Activated T-helper 17 cell treated with anti-CD3 and anti-CD28 coated beads, Interleukin-2, amount 50 U/mL, for 72 hours (primary cell): ENCODE measurements at regions not wholly inside any gene's neighbourhood (a gene's known extent, or its start where the extent isn't known, plus 50 kb on each side); places are given as distances from the start of the nearest gene placed in this dataset.

Experiments
- ATAC-seq: fragments of 150-1000 bp; cut with Tn5 transposase; replicated peaks from 2 replicates; pipeline ENCODE4 v1.10.0; 2021; ENCODE audit warnings: mild to moderate bottlenecking, moderate library complexity
- H3K27ac Mint-ChIP-seq: one replicate; pipeline ENCODE4 v1.8.0; 2022; ENCODE audit warnings: mixed read lengths
- H3K27me3 Mint-ChIP-seq: one replicate; pipeline ENCODE4 v1.8.0; 2022; ENCODE audit warnings: mixed read lengths
- H3K36me3 Mint-ChIP-seq: one replicate; pipeline ENCODE4 v1.8.0; 2022; ENCODE audit warnings: low read depth, mild to moderate bottlenecking, mixed read lengths
- H3K4me1 Mint-ChIP-seq: one replicate; pipeline ENCODE4 v1.8.0; 2022; ENCODE audit warnings: mixed read lengths
- H3K4me3 Mint-ChIP-seq: one replicate; pipeline ENCODE4 v1.8.0; 2022; ENCODE audit warnings: mild to moderate bottlenecking, mixed read lengths
- H3K9me3 Mint-ChIP-seq: one replicate; pipeline ENCODE4 v1.8.0; 2022; ENCODE audit warnings: mixed read lengths

- H3K9me3 Mint-ChIP-seq = peaks cover 21% of the 10 kb centered on the region
- H3K27ac Mint-ChIP-seq = no peak overlapping the region
- H3K4me1 Mint-ChIP-seq = no peaks in the 10 kb centered on the region
- no peaks in the 10 kb centered on the region for H3K36me3 Mint-ChIP-seq
- ATAC-seq = no peak
- no peak overlapping the region for H3K4me3 Mint-ChIP-seq
- H3K27me3 Mint-ChIP-seq = no peaks in the 10 kb centered on the region
Observed at GRCh38 chr3:105997466-105997799, 128.6 kb upstream of the CBLB start.

- no peaks in the 10 kb centered on the region for H3K27me3 Mint-ChIP-seq
- no peaks in the 10 kb centered on the region for H3K36me3 Mint-ChIP-seq
- H3K9me3 Mint-ChIP-seq = peaks cover 21% of the 10 kb centered on the region
- no peak overlapping the region for H3K27ac Mint-ChIP-seq
- peak; percentile 70 for ATAC-seq
- H3K4me1 Mint-ChIP-seq = peaks cover 4% of the 10 kb centered on the region
- no peak overlapping the region for H3K4me3 Mint-ChIP-seq
Observed at GRCh38 chr3:105997800-105998526, 129.2 kb upstream of the CBLB start.

GRCh38 chr3:105999856-106000255, 131.0 kb upstream of the CBLB start:
- Mint-ChIP-seq H3K9me3 (peaks cover 24% of the 10 kb centered on the region), H3K4me3 (no peak overlapping the region), H3K27ac (no peak overlapping the region), H3K27me3 (no peaks in the 10 kb centered on the region), H3K4me1 (peaks cover 13% of the 10 kb centered on the region), H3K36me3 (no peaks in the 10 kb centered on the region)
- no peak for ATAC-seq

- H3K4me3 Mint-ChIP-seq = no peak overlapping the region
- no peaks in the 10 kb centered on the region for H3K27me3 Mint-ChIP-seq
- H3K4me1 Mint-ChIP-seq = peaks cover 13% of the 10 kb centered on the region
- no peaks in the 10 kb centered on the region for H3K36me3 Mint-ChIP-seq
- no peak overlapping the region for H3K27ac Mint-ChIP-seq
- ATAC-seq = no peak
- peaks cover 17% of the 10 kb centered on the region for H3K9me3 Mint-ChIP-seq
Observed at GRCh38 chr3:106001923-106002322, 133.1 kb upstream of the CBLB start.

- Mint-ChIP-seq H3K4me1 (peaks cover 28% of the 10 kb centered on the region), H3K36me3 (no peaks in the 10 kb centered on the region), H3K27ac (peak overlapping the region; percentile 68), H3K9me3 (peaks cover 20% of the 10 kb centered on the region), H3K27me3 (no peaks in the 10 kb centered on the region), H3K4me3 (peak overlapping the region; percentile 61)
- peak; percentile 85 for ATAC-seq
Observed at GRCh38 chr3:106004137-106004681, 135.4 kb upstream of the CBLB start.

GRCh38 chr3:106004826-106005225, 136.0 kb upstream of the CBLB start:
- H3K4me3 Mint-ChIP-seq = peak overlapping the region; percentile 61

GRCh38 chr3:106006001-106006400, 137.2 kb upstream of the CBLB start:
- Mint-ChIP-seq H3K27ac (peak overlapping the region; percentile 12), H3K9me3 (peaks cover 7% of the 10 kb centered on the region), H3K27me3 (no peaks in the 10 kb centered on the region), H3K4me3 (no peak overlapping the region), H3K36me3 (no peaks in the 10 kb centered on the region), H3K4me1 (peaks cover 43% of the 10 kb centered on the region)
- no peak for ATAC-seq

More at GRCh38 chr3:106004826-106005225, 136.0 kb upstream of the CBLB start:
- peak overlapping the region; percentile 68 for H3K27ac Mint-ChIP-seq
- no peak for ATAC-seq
- peaks cover 32% of the 10 kb centered on the region for H3K4me1 Mint-ChIP-seq
- peaks cover 17% of the 10 kb centered on the region for H3K9me3 Mint-ChIP-seq
- H3K36me3 Mint-ChIP-seq = no peaks in the 10 kb centered on the region
- H3K27me3 Mint-ChIP-seq = no peaks in the 10 kb centered on the region

- Mint-ChIP-seq H3K27ac (peak overlapping the region; percentile 12), H3K4me3 (no peak overlapping the region), H3K36me3 (no peaks in the 10 kb centered on the region), H3K9me3 (peaks cover 7% of the 10 kb centered on the region), H3K4me1 (peaks cover 49% of the 10 kb centered on the region), H3K27me3 (no peaks in the 10 kb centered on the region)
- no peak for ATAC-seq
Observed at GRCh38 chr3:106006571-106006970, 137.8 kb upstream of the CBLB start.

- H3K9me3 Mint-ChIP-seq = peaks cover 10% of the 10 kb centered on the region
- H3K4me3 Mint-ChIP-seq = peak overlapping the region; percentile 9
- H3K36me3 Mint-ChIP-seq = no peaks in the 10 kb centered on the region
- H3K27me3 Mint-ChIP-seq = no peaks in the 10 kb centered on the region
- ATAC-seq = peak; percentile 23
- H3K4me1 Mint-ChIP-seq = peaks cover 53% of the 10 kb centered on the region
- H3K27ac Mint-ChIP-seq = peak overlapping the region; percentile 78
Observed at GRCh38 chr3:106007512-106007911, 138.7 kb upstream of the CBLB start.

- Mint-ChIP-seq H3K4me1 (peaks cover 46% of the 10 kb centered on the region), H3K36me3 (no peaks in the 10 kb centered on the region), H3K27ac (peak overlapping the region; percentile 88), H3K9me3 (peaks cover 9% of the 10 kb centered on the region), H3K27me3 (no peaks in the 10 kb centered on the region), H3K4me3 (peak overlapping the region; percentile 64)
- no peak for ATAC-seq
Observed at GRCh38 chr3:106008766-106009165, 140.0 kb upstream of the CBLB start.

GRCh38 chr3:106010829-106011228, 142.0 kb upstream of the CBLB start:
- no peaks in the 10 kb centered on the region for H3K36me3 Mint-ChIP-seq
- H3K4me3 Mint-ChIP-seq = peak overlapping the region; percentile 64
- H3K27me3 Mint-ChIP-seq = no peaks in the 10 kb centered on the region
- peak overlapping the region; percentile 88 for H3K27ac Mint-ChIP-seq
- peak; percentile 73 for ATAC-seq
- peaks cover 9% of the 10 kb centered on the region for H3K9me3 Mint-ChIP-seq
- peaks cover 50% of the 10 kb centered on the region for H3K4me1 Mint-ChIP-seq

- peaks cover 7% of the 10 kb centered on the region for H3K9me3 Mint-ChIP-seq
- peak overlapping the region; percentile 82 for H3K27ac Mint-ChIP-seq
- no peaks in the 10 kb centered on the region for H3K27me3 Mint-ChIP-seq
- peak; percentile 85 for ATAC-seq
- no peaks in the 10 kb centered on the region for H3K36me3 Mint-ChIP-seq
- peak overlapping the region; percentile 59 for H3K4me3 Mint-ChIP-seq
- peaks cover 42% of the 10 kb centered on the region for H3K4me1 Mint-ChIP-seq
Observed at GRCh38 chr3:106013971-106014370, 145.2 kb upstream of the CBLB start.

- no peaks in the 10 kb centered on the region for H3K36me3 Mint-ChIP-seq
- peak overlapping the region; percentile 82 for H3K27ac Mint-ChIP-seq
- peaks cover 8% of the 10 kb centered on the region for H3K9me3 Mint-ChIP-seq
- peaks cover 38% of the 10 kb centered on the region for H3K4me1 Mint-ChIP-seq
- peak overlapping the region; percentile 59 for H3K4me3 Mint-ChIP-seq
- no peak for ATAC-seq
- no peaks in the 10 kb centered on the region for H3K27me3 Mint-ChIP-seq
Observed at GRCh38 chr3:106014518-106014917, 145.7 kb upstream of the CBLB start.

GRCh38 chr3:106014971-106015370, 146.2 kb upstream of the CBLB start:
- H3K4me3 Mint-ChIP-seq = peak overlapping the region; percentile 59
- no peaks in the 10 kb centered on the region for H3K27me3 Mint-ChIP-seq
- H3K9me3 Mint-ChIP-seq = peaks cover 8% of the 10 kb centered on the region
- peak overlapping the region; percentile 82 for H3K27ac Mint-ChIP-seq
- no peak for ATAC-seq
- no peaks in the 10 kb centered on the region for H3K36me3 Mint-ChIP-seq
- peaks cover 34% of the 10 kb centered on the region for H3K4me1 Mint-ChIP-seq

- no peaks in the 10 kb centered on the region for H3K27me3 Mint-ChIP-seq
- no peak overlapping the region for H3K4me3 Mint-ChIP-seq
- ATAC-seq = no peak
- no peak overlapping the region for H3K27ac Mint-ChIP-seq
- H3K4me1 Mint-ChIP-seq = peaks cover 12% of the 10 kb centered on the region
- peaks cover 4% of the 10 kb centered on the region for H3K9me3 Mint-ChIP-seq
- H3K36me3 Mint-ChIP-seq = no peaks in the 10 kb centered on the region
Observed at GRCh38 chr3:106018102-106018501, 149.3 kb upstream of the CBLB start.
